Midbrain (tissue), 1 donor: ENCODE measurements at regions not wholly inside any gene's neighbourhood (a gene's known extent, or its start where the extent isn't known, plus 50 kb on each side); places are given as distances from the start of the nearest gene placed in this dataset.
A peak's percentile ranks its signal among the peaks of the same experiment; 100 is the strongest.
"Not testable (repeated sequence)": the region's sequence is repeated elsewhere in the genome, so short reads cannot be mapped to it uniquely, and the experiment has no call there.

Experiments used
- DNase-seq: peaks from one replicate; lab custom pipeline; 2025; lab: John Stamatoyannopoulos, UW

- DNase-seq, result no peak
Observed at GRCh38 chr4:177246641-177247584, 62.8 kb upstream of the NEIL3 start.

GRCh38 chr4:177250056-177250696 lies 59.5 kb upstream of the NEIL3 start:
- peak; percentile 67 for DNase-seq

GRCh38 chr4:177251237-177251636 lies 58.4 kb upstream of the NEIL3 start:
- no peak for DNase-seq

- no peak for DNase-seq
Observed at GRCh38 chr4:177255359-177255758, 54.3 kb upstream of the NEIL3 start.

GRCh38 chr4:177256950-177257349 lies 52.7 kb upstream of the NEIL3 start:
- DNase-seq, result no peak

GRCh38 chr4:177259466-177259865 lies 50.2 kb upstream of the NEIL3 start:
- DNase-seq, result not testable (repeated sequence)
